ENCODE measurements at regions not wholly inside any gene's neighbourhood (a gene's known extent, or its start where the extent isn't known, plus 50 kb on each side); places are given as distances from the start of the nearest gene placed in this dataset.

DNA sequence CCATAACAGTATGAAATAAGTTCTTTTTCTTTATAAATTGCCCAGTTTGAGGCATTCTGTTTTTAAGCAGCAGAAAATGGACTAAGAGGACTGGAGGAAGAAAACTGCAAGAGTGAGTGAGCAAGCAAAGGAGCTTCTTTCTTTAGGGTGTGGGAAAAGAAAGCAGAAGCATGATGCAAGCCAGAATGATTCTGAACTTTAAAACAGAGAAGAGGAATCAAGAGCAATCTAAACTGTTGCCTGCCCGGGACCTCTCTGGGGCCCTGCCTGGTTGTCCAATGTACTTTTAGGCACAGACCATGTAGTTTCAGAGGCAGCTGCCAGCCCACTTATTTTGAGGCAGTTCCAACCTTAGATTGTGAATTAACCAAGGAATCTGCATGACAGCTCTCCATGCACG is 186.3 kb downstream of the PLPP4 start:
- TF ChIP-seq, protein P1, sequence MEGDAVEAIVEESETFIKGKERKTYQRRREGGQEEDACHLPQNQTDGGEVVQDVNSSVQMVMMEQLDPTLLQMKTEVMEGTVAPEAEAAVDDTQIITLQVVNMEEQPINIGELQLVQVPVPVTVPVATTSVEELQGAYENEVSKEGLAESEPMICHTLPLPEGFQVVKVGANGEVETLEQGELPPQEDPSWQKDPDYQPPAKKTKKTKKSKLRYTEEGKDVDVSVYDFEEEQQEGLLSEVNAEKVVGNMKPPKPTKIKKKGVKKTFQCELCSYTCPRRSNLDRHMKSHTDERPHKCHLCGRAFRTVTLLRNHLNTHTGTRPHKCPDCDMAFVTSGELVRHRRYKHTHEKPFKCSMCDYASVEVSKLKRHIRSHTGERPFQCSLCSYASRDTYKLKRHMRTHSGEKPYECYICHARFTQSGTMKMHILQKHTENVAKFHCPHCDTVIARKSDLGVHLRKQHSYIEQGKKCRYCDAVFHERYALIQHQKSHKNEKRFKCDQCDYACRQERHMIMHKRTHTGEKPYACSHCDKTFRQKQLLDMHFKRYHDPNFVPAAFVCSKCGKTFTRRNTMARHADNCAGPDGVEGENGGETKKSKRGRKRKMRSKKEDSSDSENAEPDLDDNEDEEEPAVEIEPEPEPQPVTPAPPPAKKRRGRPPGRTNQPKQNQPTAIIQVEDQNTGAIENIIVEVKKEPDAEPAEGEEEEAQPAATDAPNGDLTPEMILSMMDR (IDR thresholded peaks at IDR 0.05; ENCODE audit: low read depth, low read length): no peak
- TF ChIP-seq EZH2phosphoT487 (IDR thresholded peaks at IDR 0.05; ENCODE audit: low read depth): no peak
